ENCODE measurements at regions not wholly inside any gene's neighbourhood (a gene's known extent, or its start where the extent isn't known, plus 50 kb on each side); places are given as distances from the start of the nearest gene placed in this dataset.
A peak's percentile ranks its signal among the peaks of the same experiment; 100 is the strongest.

GRCh38 chr16:85306793-85307551, 194.7 kb upstream of the CIBAR2 start:
- Histone ChIP-seq H3K4me1 (ENCODE audit: control insufficient read depth, insufficient read depth, low read length) (peaks cover 6% of the 10 kb centered on the region), H3K4me3 (ENCODE audit: low read length) (no peak overlapping the region), H3K27me3 (ENCODE audit: control insufficient read depth, insufficient read depth) (no peaks in the 10 kb centered on the region), H3K27ac (ENCODE audit: low read length) (no peak overlapping the region), H3K9me3 (ENCODE audit: control insufficient read depth, low read length) (no peaks in the 10 kb centered on the region)
- DNase-seq (no peak), ATAC-seq (no peak)
- 83% methylated on average over 19 of the region's 19 CpGs for WGBS
- intact Hi-C loops (cut with DNase I), result loop anchor here in 2 of 4 donors (10.0 kb wide), 1 partner anchor 308 kb away; the partner anchor contains the start of gene GSE1 (in 2 of the 2)

GRCh38 chr16:85307552-85308364, 195.5 kb upstream of the CIBAR2 start:
- Histone ChIP-seq H3K4me3 (ENCODE audit: low read length) (no peak overlapping the region), H3K27me3 (ENCODE audit: control insufficient read depth, insufficient read depth) (no peaks in the 10 kb centered on the region), H3K9me3 (ENCODE audit: control insufficient read depth, low read length) (no peaks in the 10 kb centered on the region), H3K4me1 (ENCODE audit: control insufficient read depth, insufficient read depth, low read length) (peaks cover 6% of the 10 kb centered on the region), H3K27ac (ENCODE audit: low read length) (peak overlapping the region; percentile 0)
- ATAC-seq (peak; percentile 4 to 10), DNase-seq (no peak)
- intact Hi-C loops (cut with DNase I), result loop anchor here in 2 of 4 donors (10.0 kb wide), 1 partner anchor 307 kb away; the partner anchor contains the start of gene GSE1 (in 2 of the 2)
- WGBS, result 77% methylated on average over 24 of the region's 24 CpGs

- WGBS, result 72% methylated on average over 17 of the region's 17 CpGs
- Histone ChIP-seq H3K4me1 (ENCODE audit: control insufficient read depth, insufficient read depth, low read length) (peaks cover 9% of the 10 kb centered on the region), H3K27me3 (ENCODE audit: control insufficient read depth, insufficient read depth) (no peaks in the 10 kb centered on the region), H3K4me3 (ENCODE audit: low read length) (no peak overlapping the region), H3K27ac (ENCODE audit: low read length) (no peak overlapping the region), H3K9me3 (ENCODE audit: control insufficient read depth, low read length) (no peaks in the 10 kb centered on the region)
- no peak for ATAC-seq
- intact Hi-C loops (cut with DNase I), result loop anchor here in 2 of 4 donors (10.0 kb wide), 1 partner anchor 306 kb away; the partner anchor contains the start of gene GSE1 (in 2 of the 2)
- no peak for DNase-seq
Observed at GRCh38 chr16:85308611-85309540, 196.6 kb upstream of the CIBAR2 start.

GRCh38 chr16:85309656-85310587, 197.7 kb upstream of the CIBAR2 start:
- peak; percentile 31 to 34 for ATAC-seq
- 59% methylated on average over 37 of the region's 37 CpGs for WGBS
- H3K27me3 ChIP-seq (ENCODE audit: control insufficient read depth, insufficient read depth), result no peaks in the 10 kb centered on the region
- H3K4me3 ChIP-seq (ENCODE audit: low read length), result no peak overlapping the region
- H3K4me1 ChIP-seq (ENCODE audit: control insufficient read depth, insufficient read depth, low read length), result peaks cover 9% of the 10 kb centered on the region
- intact Hi-C loops (cut with DNase I), result loop anchor here in 3 of 4 donors (10.0 kb wide), 1 partner anchor 305 kb away; the partner anchor contains the start of gene GSE1 (in 3 of the 3)
- peak overlapping the region; percentile 2 for H3K27ac ChIP-seq (ENCODE audit: low read length)
- DNase-seq, result peak in 1 of 3 donors; percentile 81
- no peaks in the 10 kb centered on the region for H3K9me3 ChIP-seq (ENCODE audit: control insufficient read depth, low read length)

GRCh38 chr16:85310868-85311585, 198.8 kb upstream of the CIBAR2 start:
- no peaks in the 10 kb centered on the region for H3K9me3 ChIP-seq (ENCODE audit: control insufficient read depth, low read length)
- no peaks in the 10 kb centered on the region for H3K27me3 ChIP-seq (ENCODE audit: control insufficient read depth, insufficient read depth)
- no peak overlapping the region for H3K4me3 ChIP-seq (ENCODE audit: low read length)
- DNase-seq (peak in 1 of 3 donors; percentile 72), ATAC-seq (peak; percentile 16 to 33)
- 45% methylated on average over 27 of the region's 27 CpGs for WGBS
- H3K4me1 ChIP-seq (ENCODE audit: control insufficient read depth, insufficient read depth, low read length), result peaks cover 9% of the 10 kb centered on the region
- intact Hi-C loops (cut with DNase I), result loop anchor here in 1 of 4 donors (10.0 kb wide), 1 partner anchor 304 kb away; the partner anchor contains the start of gene GSE1
- H3K27ac ChIP-seq (ENCODE audit: low read length), result no peak overlapping the region

GRCh38 chr16:85311741-85312140, 199.5 kb upstream of the CIBAR2 start:
- H3K9me3 ChIP-seq (ENCODE audit: control insufficient read depth, low read length), result no peaks in the 10 kb centered on the region
- intact Hi-C loops (cut with DNase I), result loop anchor here in 1 of 4 donors (10.0 kb wide), 1 partner anchor 303 kb away; the partner anchor contains the start of gene GSE1
- H3K27me3 ChIP-seq (ENCODE audit: control insufficient read depth, insufficient read depth), result no peaks in the 10 kb centered on the region
- H3K27ac ChIP-seq (ENCODE audit: low read length), result no peak overlapping the region
- DNase-seq (no peak), ATAC-seq (no peak)
- no peak overlapping the region for H3K4me3 ChIP-seq (ENCODE audit: low read length)
- peaks cover 9% of the 10 kb centered on the region for H3K4me1 ChIP-seq (ENCODE audit: control insufficient read depth, insufficient read depth, low read length)
- 95% methylated on average over 14 of the region's 14 CpGs for WGBS

- H3K27ac ChIP-seq (ENCODE audit: low read length), result no peak overlapping the region
- intact Hi-C loops (cut with DNase I), result loop anchor here in 1 of 4 donors (10.0 kb wide), 1 partner anchor 303 kb away; the partner anchor contains the start of gene GSE1
- no peak overlapping the region for H3K4me3 ChIP-seq (ENCODE audit: low read length)
- H3K4me1 ChIP-seq (ENCODE audit: control insufficient read depth, insufficient read depth, low read length), result peaks cover 9% of the 10 kb centered on the region
- ATAC-seq (no peak), DNase-seq (no peak)
- no peaks in the 10 kb centered on the region for H3K27me3 ChIP-seq (ENCODE audit: control insufficient read depth, insufficient read depth)
- WGBS, result 92% methylated on average over 11 of the region's 11 CpGs
- H3K9me3 ChIP-seq (ENCODE audit: control insufficient read depth, low read length), result no peaks in the 10 kb centered on the region
Observed at GRCh38 chr16:85312174-85312573, 199.9 kb upstream of the CIBAR2 start.

GRCh38 chr16:85312642-85313525, 200.6 kb upstream of the CIBAR2 start:
- Histone ChIP-seq H3K27ac (ENCODE audit: low read length) (no peak overlapping the region), H3K27me3 (ENCODE audit: control insufficient read depth, insufficient read depth) (no peaks in the 10 kb centered on the region), H3K4me3 (ENCODE audit: low read length) (no peak overlapping the region), H3K4me1 (ENCODE audit: control insufficient read depth, insufficient read depth, low read length) (peaks cover 9% of the 10 kb centered on the region), H3K9me3 (ENCODE audit: control insufficient read depth, low read length) (no peaks in the 10 kb centered on the region)
- intact Hi-C loops (cut with DNase I), result loop anchor here in 1 of 4 donors (10.0 kb wide), 1 partner anchor 302 kb away; the partner anchor contains the start of gene GSE1
- 46% methylated on average over 23 of the region's 23 CpGs for WGBS
- DNase-seq (no peak), ATAC-seq (peak; percentile 5 to 12)
